HG03066 (cell line): ENCODE measurements at regions not wholly inside any gene's neighbourhood (a gene's known extent, or its start where the extent isn't known, plus 50 kb on each side); places are given as distances from the start of the nearest gene placed in this dataset.
"Not testable (repeated sequence)": the region's sequence is repeated elsewhere in the genome, so short reads cannot be mapped to it uniquely, and the experiment has no call there.

Experiments
- ATAC-seq: cut with Tn5 transposase; IDR thresholded peaks from one replicate; pipeline ENCODE4 v1.9.1; 2021; ENCODE audit warnings: low read depth; ENCODE audit not compliant: unreplicated experiment

- ATAC-seq, result no peak
Observed at GRCh38 chr13:100787899-100788298, 113.3 kb upstream of the TMTC4 start.

- ATAC-seq, result not testable (repeated sequence)
Observed at GRCh38 chr13:100776686-100777085, 102.1 kb upstream of the TMTC4 start.

DNA sequence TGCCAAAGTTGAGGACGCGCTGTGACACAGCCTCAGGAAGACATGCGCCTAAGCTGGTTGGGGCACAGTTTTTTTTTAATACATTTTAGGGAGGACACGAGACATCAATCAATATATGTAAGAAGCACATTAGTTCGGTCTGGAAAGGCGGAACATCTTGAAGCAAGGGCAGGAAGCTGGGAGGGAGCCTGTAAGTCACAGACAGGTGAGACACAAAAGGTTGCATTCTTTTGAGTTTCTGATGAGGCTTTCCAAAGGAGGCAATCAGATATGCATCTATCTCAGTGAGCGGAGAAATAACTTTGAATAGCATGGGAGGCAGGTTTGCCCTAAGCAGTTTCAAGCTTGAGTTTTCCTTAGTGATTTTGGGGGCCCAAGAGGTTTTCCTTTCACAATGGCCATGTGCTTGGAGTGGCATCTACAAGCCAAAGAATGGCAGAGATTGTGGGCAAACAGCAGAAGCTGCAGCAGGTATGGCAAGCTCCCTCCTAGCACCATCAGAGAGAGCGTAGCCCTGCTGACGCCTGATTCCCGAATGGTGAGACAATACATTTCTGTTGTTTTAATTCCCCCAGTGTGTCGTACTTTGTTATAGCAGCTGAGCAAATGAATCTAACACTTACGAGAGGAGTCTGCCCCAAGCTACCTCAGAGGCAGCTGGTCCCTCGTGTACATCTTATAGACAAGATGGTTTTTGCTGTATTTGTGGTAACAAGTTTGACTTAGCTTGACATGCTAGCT, 99.5 kb upstream of the TMTC4 start:
- no peak for ATAC-seq

DNA sequence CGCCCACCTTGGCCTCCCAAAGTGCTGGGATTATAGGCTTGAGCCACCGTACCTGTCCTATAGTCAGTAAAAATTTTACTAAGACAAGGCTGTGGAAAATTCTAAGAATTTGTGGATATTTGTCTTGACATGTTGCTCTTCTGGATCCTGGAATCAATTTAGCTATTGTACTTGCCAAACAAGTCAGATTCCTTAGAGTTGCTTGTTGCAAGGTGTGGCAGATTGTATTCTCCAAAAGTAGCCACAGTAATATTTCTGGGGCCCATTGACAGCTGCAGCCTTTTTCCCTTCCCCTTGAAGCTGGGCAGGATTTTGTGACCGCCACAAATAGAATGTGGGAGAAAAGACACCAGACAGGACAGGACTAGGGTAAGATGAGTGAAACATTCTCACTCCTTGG, 98.8 kb upstream of the TMTC4 start:
- no peak for ATAC-seq

DNA sequence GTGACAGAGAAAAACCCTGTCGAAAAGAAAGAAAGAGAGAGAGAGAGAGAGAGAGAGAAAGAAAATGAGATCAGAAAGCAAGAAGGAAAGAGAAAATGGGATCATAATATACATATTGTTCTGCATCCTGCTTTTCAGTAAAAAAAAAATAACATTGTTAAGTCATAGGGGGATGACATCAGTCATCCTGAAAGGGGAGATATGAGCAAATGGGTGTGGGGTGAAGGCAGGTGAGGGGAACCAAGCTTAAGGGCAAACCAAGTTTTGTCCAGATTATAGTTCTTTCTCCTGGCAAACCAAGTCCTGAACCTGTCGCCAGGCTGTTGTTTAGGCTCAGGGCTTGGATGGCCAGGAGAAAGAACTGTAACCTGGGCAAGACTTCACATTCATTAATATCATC, 92.6 kb upstream of the TMTC4 start:
- no peak for ATAC-seq

DNA sequence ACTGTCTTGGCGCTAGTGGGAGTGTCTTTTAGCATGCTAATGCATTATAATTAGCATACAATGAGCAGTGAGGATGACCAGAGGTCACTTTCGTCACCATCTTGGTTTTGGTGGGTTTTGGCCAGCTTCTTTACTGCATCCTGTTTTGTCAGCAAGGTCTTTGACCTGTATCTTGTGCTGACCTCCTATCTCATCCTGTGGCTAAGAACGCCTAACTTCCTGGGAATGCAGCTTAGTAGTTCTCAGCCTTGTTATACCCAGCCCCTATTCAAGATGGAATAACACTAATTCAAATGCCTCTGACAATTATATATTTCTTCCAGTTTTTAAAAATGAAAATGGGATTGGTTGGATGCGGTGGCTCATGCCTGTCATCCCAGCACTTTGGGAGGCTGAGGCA, 92.0 kb upstream of the TMTC4 start:
- ATAC-seq, result not testable (repeated sequence)

DNA sequence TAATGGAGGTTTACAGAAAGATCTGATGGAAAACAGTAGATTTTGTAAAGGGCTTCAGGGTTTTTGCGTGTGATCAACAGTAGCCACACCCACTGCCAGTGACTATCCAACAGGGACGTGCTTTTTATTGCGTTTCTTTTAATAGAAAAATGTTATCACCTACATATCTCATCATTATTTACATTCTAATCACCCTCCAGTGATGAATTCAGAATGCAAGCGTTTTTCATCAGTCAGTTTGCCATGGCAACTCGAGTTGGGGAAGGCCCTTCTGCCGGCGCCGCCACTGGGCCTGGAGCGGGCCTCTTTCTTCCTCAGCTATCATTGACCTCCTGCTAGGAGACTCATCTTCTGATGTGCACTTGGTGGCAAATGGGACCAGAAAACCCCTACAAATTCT, 90.3 kb upstream of the TMTC4 start:
- no peak for ATAC-seq

DNA sequence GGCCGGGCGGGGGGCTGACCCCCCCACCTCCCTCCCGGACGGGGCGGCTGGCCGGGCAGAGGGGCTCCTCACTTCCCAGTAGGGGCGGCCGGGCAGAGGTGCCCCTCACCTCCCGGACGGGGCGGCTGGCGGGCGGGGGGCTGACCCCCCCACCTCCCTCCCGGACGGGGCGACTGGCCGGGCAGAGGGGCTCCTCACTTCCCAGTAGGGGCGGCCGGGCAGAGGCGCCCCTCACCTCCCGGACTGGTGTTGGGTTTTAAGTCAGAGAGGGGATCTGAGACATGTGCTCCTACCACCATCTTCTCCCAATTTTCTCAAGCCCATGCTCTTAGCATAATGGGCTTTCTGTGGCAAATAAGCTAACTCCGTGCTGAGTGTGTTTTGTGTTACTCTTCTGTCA, 87.5 kb upstream of the TMTC4 start:
- ATAC-seq, result not testable (repeated sequence)

- no peak for ATAC-seq
Observed at GRCh38 chr13:100755891-100756290, 81.3 kb upstream of the TMTC4 start.

GRCh38 chr13:100754459-100754858, 79.9 kb upstream of the TMTC4 start:
- no peak for ATAC-seq

DNA sequence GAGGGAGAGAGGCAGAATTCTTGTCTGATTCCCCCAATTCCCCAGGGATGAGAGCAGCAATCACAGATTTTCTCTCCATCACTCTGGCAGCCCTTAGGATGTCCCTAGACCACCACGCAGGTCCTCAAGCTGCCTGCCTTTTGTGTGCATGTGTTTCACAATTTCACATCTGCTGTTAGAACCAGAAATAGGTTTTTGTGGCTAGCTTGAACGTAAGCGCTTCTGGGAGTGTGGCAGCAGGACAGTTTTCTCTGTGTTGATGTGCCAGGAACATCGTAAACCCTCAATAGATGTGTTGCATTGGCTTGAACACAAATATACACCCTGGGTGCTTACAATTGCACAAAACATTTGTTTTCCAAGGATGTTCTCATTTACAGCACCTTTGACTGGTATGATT, 78.8 kb upstream of the TMTC4 start:
- no peak for ATAC-seq

GRCh38 chr13:100751826-100752225, 77.2 kb upstream of the TMTC4 start:
- no peak for ATAC-seq

DNA sequence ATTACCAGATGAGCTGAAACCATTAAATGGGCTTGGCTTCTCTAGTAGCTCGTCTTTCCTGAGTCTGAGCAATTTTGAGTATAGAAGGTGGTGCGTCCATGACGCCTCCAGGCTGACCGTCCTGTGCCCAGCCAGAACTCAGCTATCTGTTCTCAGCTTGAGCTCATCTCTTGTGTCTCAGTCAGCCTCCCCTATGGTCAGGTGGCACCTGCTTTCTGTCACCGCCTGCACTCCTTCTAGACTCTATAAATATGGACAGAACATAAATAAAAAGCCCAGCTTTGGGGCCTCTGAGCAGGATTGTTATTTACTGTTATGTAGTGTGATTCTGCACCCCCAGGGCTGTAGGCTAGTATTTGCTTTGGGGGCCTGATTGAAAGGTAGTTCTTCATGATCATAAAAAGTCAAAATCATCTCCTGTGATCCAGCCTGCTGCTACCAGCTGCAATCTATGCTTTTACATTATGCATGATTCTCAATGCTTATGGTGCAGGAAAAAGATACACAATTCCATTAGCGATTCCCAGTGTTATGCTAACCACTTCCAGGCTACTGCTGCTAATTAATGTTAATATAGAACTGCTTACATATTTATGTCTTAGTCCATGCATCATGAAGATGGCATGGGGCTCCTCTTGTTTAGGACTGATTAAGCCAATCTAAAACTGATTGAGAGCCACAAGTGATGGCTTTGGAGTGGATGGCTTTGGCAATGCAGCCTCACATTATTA, 72.5 kb upstream of the TMTC4 start:
- ATAC-seq, result no peak

DNA sequence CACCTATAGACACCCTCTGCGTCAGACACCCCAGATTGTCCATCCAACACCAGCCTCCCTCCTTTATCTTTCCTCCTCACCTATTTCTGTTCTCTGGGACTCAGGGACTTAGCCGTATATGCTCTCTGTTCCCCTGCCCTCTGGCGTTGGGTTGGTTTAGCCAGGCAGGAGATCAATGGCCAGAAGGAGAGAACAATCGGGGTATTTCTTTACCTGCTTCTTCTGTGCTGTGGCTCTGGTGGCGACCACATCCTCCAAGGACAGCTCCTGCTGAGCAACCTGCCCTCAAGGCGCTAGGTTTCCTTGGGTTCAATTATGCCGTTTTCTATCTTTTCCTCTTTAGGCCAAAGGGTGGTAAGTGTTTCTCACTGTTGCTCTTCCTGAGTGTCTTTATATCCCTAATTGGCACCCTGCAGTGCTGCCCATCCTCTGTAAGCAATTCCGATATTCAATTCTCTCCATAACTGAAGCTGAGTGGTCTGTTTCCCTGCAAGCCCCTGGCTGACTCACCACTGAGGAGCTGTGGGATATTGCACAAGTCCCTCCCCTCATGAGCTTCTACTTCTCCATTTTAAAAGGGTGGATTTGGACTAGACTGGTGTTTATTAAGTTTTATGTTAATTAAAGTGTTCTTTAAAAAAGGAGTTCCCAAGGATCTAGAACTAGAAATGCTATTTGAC, 63.7 kb upstream of the TMTC4 start:
- ATAC-seq, result no peak

DNA sequence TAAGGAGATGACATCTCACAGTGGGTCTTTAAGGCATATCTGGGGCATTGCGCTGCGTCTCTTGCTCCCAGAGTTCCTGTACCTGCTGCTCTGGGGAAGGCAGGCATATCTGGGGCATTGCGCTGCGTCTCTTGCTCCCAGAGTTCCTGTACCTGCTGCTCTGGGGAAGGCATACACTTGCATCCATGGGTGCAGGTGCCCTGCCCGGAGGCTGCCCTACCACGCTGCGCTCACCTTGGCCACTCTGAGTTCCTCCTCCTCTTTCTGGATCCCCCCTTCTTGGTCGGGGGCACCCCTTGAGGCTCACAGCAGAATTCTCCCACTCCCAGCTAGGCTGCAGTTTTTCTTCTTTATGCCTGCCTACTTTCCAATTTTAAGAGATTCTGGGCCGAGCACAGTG, 60.9 kb upstream of the TMTC4 start:
- no peak for ATAC-seq

DNA sequence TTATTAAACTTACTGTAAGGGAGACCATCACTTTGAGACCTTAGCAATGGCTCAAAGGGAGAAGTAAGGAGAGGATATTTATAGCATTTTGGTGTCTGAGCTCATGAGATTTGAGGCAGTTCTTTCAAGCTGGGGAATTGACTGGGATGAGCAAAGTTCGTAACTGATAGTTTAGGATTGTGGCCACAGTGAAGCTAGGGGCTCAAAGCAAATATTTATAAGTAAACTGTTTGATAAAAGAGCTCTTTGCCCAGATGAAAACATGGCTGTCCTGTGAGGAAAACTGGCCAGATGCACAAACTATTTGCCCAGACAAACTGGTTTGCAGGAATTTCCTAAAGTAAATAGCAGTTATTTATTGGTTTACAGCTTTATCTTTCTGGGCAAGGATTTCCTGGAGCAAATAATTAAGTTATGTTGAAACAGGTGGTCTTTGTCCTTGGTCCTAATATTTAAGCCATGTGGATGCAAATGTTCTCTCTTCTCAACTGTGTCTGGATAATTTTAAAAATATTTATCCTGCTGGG, 59.7 kb upstream of the TMTC4 start:
- no peak for ATAC-seq

DNA sequence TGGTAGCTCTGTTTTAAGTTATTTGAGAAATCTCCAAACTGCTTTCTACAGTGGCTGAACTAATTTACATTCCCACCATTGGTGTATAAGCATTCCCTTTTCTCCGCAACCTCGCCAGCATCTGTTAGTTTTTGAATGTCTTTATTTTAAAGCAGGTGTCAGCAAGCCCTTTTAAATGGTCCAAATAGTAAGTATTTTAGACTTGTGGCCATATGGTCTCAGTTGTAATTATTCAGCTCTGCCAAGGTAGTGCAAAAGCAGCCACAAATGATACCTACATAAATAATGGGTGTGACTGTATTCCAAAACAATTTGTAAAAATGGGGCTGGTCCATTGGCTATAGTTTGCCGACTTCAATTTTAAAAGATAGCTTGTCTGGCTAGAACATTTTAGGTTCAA, 58.7 kb upstream of the TMTC4 start:
- no peak for ATAC-seq

DNA sequence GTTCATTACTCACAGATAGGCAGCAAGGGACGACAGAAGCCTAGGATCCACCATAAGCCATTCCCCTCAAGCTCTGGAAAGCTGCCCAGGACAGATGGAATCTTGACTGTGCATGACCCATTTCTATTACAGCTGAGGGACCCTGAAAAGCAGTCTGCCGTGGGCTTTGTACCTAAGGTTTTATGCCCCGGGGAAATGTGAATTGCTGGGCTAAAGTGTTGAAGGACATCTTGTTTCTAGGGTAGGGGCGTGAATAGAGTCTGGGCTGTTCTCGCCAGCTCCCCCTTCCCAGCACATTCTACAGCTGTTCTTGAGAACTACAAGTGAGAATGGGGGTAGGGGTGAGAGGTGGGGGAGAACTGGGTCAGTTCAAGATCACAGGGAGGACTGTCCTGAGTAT, 53.6 kb upstream of the TMTC4 start:
- no peak for ATAC-seq

- ATAC-seq, result no peak
Observed at GRCh38 chr13:100725472-100725871, 50.9 kb upstream of the TMTC4 start.

DNA sequence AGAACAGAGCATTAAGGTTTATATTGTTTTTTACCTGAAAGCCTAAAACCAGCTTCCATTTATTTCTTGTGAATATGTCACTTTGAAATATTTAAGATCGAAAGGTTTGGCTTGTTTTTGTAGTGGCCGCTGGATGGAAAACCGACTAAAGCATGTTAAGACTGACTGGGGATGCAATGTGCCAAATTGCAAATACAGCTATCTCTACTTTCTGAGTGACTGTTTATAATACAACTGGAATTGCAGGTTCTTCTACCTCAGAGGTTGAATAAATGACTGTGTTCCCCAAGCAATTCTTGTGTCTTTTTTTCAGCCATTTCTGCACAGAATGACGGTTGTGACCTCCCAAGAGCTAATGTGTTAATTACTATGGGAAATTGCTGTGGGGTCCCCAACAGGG, 50.0 kb upstream of the TMTC4 start:
- no peak for ATAC-seq
